Naive thymus-derived CD8-positive, alpha-beta T cell (primary cell): ENCODE measurements at regions not wholly inside any gene's neighbourhood (a gene's known extent, or its start where the extent isn't known, plus 50 kb on each side); places are given as distances from the start of the nearest gene placed in this dataset.
"Not testable (repeated sequence)": the region's sequence is repeated elsewhere in the genome, so short reads cannot be mapped to it uniquely, and the experiment has no call there.

ENCODE experiments used
- ATAC-seq, 2 donors: fragments of 150-1000 bp; cut with Tn5 transposase in 1 of 2; sonication (Bioruptor Pico), chemical (Tn5 transposase) in 1 of 2; 1 replicate in 1 of 2; 2 replicates in 1 of 2; pipeline ENCODE4 v1.10.0; 2021; ENCODE audit warnings: mild to moderate bottlenecking in 2 of 2, moderate library complexity in 2 of 2
- POLR2A ChIA-PET: fragments of 350-600 bp; sonication (Branson Sonifier 250); formaldehyde crosslinking; loops from one replicate; lab custom pipeline; 2021; ENCODE audit warnings: antibody characterized with exemption; lab: Charles Lee
- DNase-seq, 10 donors: peaks; one replicate each; pipeline versions ENCODE4 v3.0.0 to v3.0.0-alpha.2; 2020 to 2022
- H3K27ac Mint-ChIP-seq, 10 donors: one replicate each; pipeline ENCODE4 v1.8.0; 2020 to 2022; ENCODE audit warnings: mild to moderate bottlenecking in 10 of 10, mixed read lengths in 10 of 10, moderate library complexity in 4 of 10, inconsistent platforms in 1 of 10
- H3K27me3 Mint-ChIP-seq, 5 donors: one replicate each; pipeline ENCODE4 v1.8.0; 2021 to 2022; ENCODE audit warnings: mixed read lengths in 5 of 5
- H3K36me3 Mint-ChIP-seq, 3 donors: one replicate each; pipeline ENCODE4 v1.8.0; 2020 to 2022; ENCODE audit warnings: mixed read lengths in 3 of 3, mild to moderate bottlenecking in 2 of 3, inconsistent platforms in 1 of 3
- H3K4me1 Mint-ChIP-seq, 4 donors: one replicate each; pipeline ENCODE4 v1.8.0; 2021 to 2022; ENCODE audit warnings: mixed read lengths in 4 of 4
- H3K4me3 Mint-ChIP-seq, 10 donors: one replicate each; pipeline ENCODE4 v1.8.0; 2020 to 2022; ENCODE audit warnings: mild to moderate bottlenecking in 10 of 10, mixed read lengths in 10 of 10, moderate library complexity in 6 of 10, inconsistent platforms in 1 of 10
- H3K9me3 Mint-ChIP-seq, 9 donors: one replicate each; pipeline ENCODE4 v1.8.0; 2020 to 2022; ENCODE audit warnings: mixed read lengths in 9 of 9, mild to moderate bottlenecking in 3 of 9, inconsistent platforms in 1 of 9, moderate library complexity in 1 of 9

- peaks cover 0 to 11% (median 0%) of the 10 kb centered on the region in 9 donors for H3K9me3 Mint-ChIP-seq
- H3K4me3 Mint-ChIP-seq: no peak overlapping the region
- no peak overlapping the region for H3K27ac Mint-ChIP-seq
- H3K4me1 Mint-ChIP-seq: no peaks in the 10 kb centered on the region
- no peak for DNase-seq
- ATAC-seq: no peak
- POLR2A ChIA-PET: no interaction called here
- H3K27me3 Mint-ChIP-seq: peaks cover 0 to 54% (median 25%) of the 10 kb centered on the region in 5 donors
- peaks cover 0 to 5% (median 0%) of the 10 kb centered on the region in 3 donors for H3K36me3 Mint-ChIP-seq
These were observed 242.5 kb downstream of the RBM19 start for GRCh38 chr12:113723631-113724030.

- Mint-ChIP-seq H3K27me3 (peaks cover 2 to 49% (median 25%) of the 10 kb centered on the region in 5 donors), H3K27ac (no peak overlapping the region), H3K4me1 (no peaks in the 10 kb centered on the region), H3K36me3 (peaks cover 0 to 5% (median 0%) of the 10 kb centered on the region in 3 donors), H3K9me3 (peaks cover 0 to 11% (median 0%) of the 10 kb centered on the region in 9 donors), H3K4me3 (no peak overlapping the region)
- DNase-seq (no peak), ATAC-seq (no peak)
- POLR2A ChIA-PET: no interaction called here
These were observed 243.4 kb downstream of the RBM19 start for GRCh38 chr12:113722747-113723146.

GRCh38 chr12:113720629-113721028, 245.5 kb downstream of the RBM19 start:
- Mint-ChIP-seq H3K9me3 (peaks cover 0 to 4% (median 0%) of the 10 kb centered on the region in 9 donors), H3K36me3 (no peaks in the 10 kb centered on the region), H3K4me1 (no peaks in the 10 kb centered on the region), H3K27me3 (peaks cover 2 to 28% (median 21%) of the 10 kb centered on the region in 5 donors), H3K4me3 (no peak overlapping the region), H3K27ac (no peak overlapping the region)
- POLR2A ChIA-PET: no interaction called here
- no peak for ATAC-seq
- DNase-seq: no peak

GRCh38 chr12:113719911-113720591, 246.1 kb downstream of the RBM19 start:
- ATAC-seq (no peak), DNase-seq (no peak)
- Mint-ChIP-seq H3K9me3 (no peaks in the 10 kb centered on the region), H3K27ac (no peak overlapping the region), H3K36me3 (no peaks in the 10 kb centered on the region), H3K4me3 (no peak overlapping the region), H3K27me3 (peaks cover 2 to 27% (median 19%) of the 10 kb centered on the region in 5 donors), H3K4me1 (no peaks in the 10 kb centered on the region)
- POLR2A ChIA-PET: no interaction called here

DNA sequence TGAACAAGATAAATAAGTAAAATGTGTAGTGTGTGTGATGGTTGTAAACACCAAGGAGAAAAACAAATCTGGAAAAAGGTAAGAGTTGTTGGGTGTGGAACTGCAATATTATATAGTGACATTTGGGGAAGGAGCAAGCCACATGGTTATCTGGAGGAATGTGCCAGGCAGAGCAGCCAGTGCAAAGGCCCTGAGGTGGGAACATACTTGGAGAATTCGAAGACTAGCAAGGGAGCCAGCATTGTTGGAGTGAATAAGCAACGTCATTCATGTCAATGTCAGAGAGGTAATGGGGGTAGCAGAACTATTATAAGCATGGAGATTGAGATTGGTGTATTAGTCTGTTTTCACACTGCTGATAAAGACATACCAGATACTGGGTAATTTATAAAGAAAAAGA, 241.5 kb upstream of the LHX5 start:
- Mint-ChIP-seq H3K4me3 (no peak overlapping the region), H3K9me3 (peaks cover 0 to 30% (median 11%) of the 10 kb centered on the region in 9 donors), H3K4me1 (no peaks in the 10 kb centered on the region), H3K36me3 (peaks cover 0 to 5% (median 0%) of the 10 kb centered on the region in 3 donors), H3K27ac (no peak overlapping the region), H3K27me3 (peaks cover 10 to 34% (median 14%) of the 10 kb centered on the region in 5 donors)
- no peak for DNase-seq
- no peak for ATAC-seq
- POLR2A ChIA-PET: no interaction called here

DNA sequence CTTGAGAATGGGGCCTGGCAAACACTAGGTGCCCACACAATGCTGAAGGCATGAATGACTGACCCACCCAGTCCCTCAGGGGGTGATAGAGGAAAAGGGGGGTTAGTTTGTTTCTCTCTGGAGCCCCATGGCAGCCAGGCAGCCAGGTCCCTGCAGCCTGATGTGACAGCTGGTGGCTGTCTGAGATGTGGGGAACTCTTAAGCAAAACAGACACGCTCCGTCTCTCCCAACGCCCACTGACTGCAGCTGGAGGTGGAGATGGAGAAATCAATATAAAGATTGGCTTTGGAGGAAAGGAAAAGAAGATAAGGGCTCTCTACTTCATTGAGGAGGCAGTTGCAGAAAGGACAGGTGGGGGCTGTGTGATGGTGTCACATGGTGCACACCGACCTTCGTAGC, 240.8 kb upstream of the LHX5 start:
- Mint-ChIP-seq H3K4me3 (no peak overlapping the region), H3K27ac (no peak overlapping the region), H3K9me3 (peaks cover 0 to 31% (median 11%) of the 10 kb centered on the region in 9 donors), H3K27me3 (peaks cover 10 to 36% (median 16%) of the 10 kb centered on the region in 5 donors), H3K4me1 (no peaks in the 10 kb centered on the region), H3K36me3 (peaks cover 0 to 5% (median 0%) of the 10 kb centered on the region in 3 donors)
- no peak for DNase-seq
- POLR2A ChIA-PET: no interaction called here
- no peak for ATAC-seq

DNA sequence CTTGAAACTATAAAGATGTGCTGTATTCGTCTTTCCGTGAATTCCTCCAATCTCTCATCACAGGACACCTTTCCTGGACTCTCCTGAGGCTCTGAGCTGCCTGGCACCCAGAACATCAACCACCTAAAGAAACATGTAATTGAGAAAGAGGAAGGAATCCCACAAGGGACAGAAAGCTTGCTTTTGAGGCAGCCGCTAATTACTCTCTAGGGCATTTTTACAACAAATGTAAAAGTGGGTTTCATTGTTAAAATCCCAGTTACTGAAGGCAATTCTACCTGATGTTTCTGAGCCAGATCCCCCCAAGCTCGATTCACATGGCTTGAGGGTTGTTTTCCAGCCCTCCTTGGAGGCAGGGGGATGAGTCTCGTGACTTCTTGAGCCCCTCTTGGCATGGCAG, 238.5 kb upstream of the LHX5 start:
- no peak overlapping the region for H3K27ac Mint-ChIP-seq
- H3K36me3 Mint-ChIP-seq: peaks cover 0 to 5% (median 0%) of the 10 kb centered on the region in 3 donors
- POLR2A ChIA-PET: no interaction called here
- H3K27me3 Mint-ChIP-seq: peaks cover 10 to 53% (median 30%) of the 10 kb centered on the region in 5 donors
- H3K4me3 Mint-ChIP-seq: no peak overlapping the region
- no peak for ATAC-seq
- DNase-seq: no peak
- no peaks in the 10 kb centered on the region for H3K4me1 Mint-ChIP-seq
- H3K9me3 Mint-ChIP-seq: peaks cover 0 to 31% (median 11%) of the 10 kb centered on the region in 9 donors

- H3K4me3 Mint-ChIP-seq: no peak overlapping the region
- no peaks in the 10 kb centered on the region for H3K4me1 Mint-ChIP-seq
- peaks cover 10 to 56% (median 31%) of the 10 kb centered on the region in 5 donors for H3K27me3 Mint-ChIP-seq
- H3K9me3 Mint-ChIP-seq: peaks cover 0 to 31% (median 11%) of the 10 kb centered on the region in 9 donors
- POLR2A ChIA-PET: no interaction called here
- peaks cover 0 to 5% (median 0%) of the 10 kb centered on the region in 3 donors for H3K36me3 Mint-ChIP-seq
- DNase-seq (no peak), ATAC-seq (no peak)
- no peak overlapping the region for H3K27ac Mint-ChIP-seq
These were observed 237.8 kb upstream of the LHX5 start for GRCh38 chr12:113709456-113709855.

DNA sequence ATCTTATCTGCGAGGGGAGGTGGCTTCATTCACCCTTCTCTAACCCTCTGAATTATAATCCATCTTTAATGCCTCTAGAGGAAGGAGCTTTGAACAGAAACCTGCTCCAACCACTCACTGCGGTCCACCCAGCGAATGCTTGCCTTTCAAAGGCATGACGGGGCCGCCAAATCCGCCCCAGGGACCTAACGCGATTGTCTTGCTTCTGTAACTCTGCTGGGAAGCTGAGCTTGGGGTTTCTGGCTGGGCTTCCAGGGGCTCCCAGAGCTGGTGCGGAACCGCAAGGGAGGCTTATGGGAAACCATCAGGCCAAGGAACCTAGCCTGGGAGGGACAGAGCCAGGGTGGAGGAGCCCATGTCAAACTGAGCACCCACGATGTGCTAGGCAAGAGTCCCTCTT, 231.2 kb upstream of the LHX5 start:
- H3K4me1 Mint-ChIP-seq: peaks cover 0 to 5% (median 0%) of the 10 kb centered on the region in 4 donors
- no peaks in the 10 kb centered on the region for H3K36me3 Mint-ChIP-seq
- no peak for DNase-seq
- H3K4me3 Mint-ChIP-seq: no peak overlapping the region
- no peak for ATAC-seq
- H3K9me3 Mint-ChIP-seq: peaks cover 0 to 8% (median 0%) of the 10 kb centered on the region in 9 donors
- POLR2A ChIA-PET: no interaction called here
- peaks cover 9 to 54% (median 30%) of the 10 kb centered on the region in 5 donors for H3K27me3 Mint-ChIP-seq
- H3K27ac Mint-ChIP-seq: no peak overlapping the region

- POLR2A ChIA-PET: no interaction called here
These were observed 230.6 kb upstream of the LHX5 start for GRCh38 chr12:113702276-113702675.

GRCh38 chr12:113700943-113701342, 229.3 kb upstream of the LHX5 start:
- Mint-ChIP-seq H3K9me3 (peaks cover 0 to 8% (median 0%) of the 10 kb centered on the region in 9 donors), H3K4me3 (no peak overlapping the region), H3K4me1 (peaks cover 0 to 5% (median 0%) of the 10 kb centered on the region in 4 donors), H3K27ac (no peak overlapping the region), H3K27me3 (peaks cover 9 to 53% (median 37%) of the 10 kb centered on the region in 5 donors), H3K36me3 (no peaks in the 10 kb centered on the region)
- no peak for DNase-seq
- no peak for ATAC-seq
- POLR2A ChIA-PET: no interaction called here

More at GRCh38 chr12:113702276-113702675, 230.6 kb upstream of the LHX5 start:
- no peak overlapping the region for H3K4me3 Mint-ChIP-seq
- H3K27ac Mint-ChIP-seq: no peak overlapping the region
- H3K4me1 Mint-ChIP-seq: peaks cover 0 to 5% (median 0%) of the 10 kb centered on the region in 4 donors
- H3K9me3 Mint-ChIP-seq: peaks cover 0 to 8% (median 0%) of the 10 kb centered on the region in 9 donors
- DNase-seq: no peak
- no peak for ATAC-seq
- H3K36me3 Mint-ChIP-seq: no peaks in the 10 kb centered on the region
- peaks cover 9 to 55% (median 32%) of the 10 kb centered on the region in 5 donors for H3K27me3 Mint-ChIP-seq

DNA sequence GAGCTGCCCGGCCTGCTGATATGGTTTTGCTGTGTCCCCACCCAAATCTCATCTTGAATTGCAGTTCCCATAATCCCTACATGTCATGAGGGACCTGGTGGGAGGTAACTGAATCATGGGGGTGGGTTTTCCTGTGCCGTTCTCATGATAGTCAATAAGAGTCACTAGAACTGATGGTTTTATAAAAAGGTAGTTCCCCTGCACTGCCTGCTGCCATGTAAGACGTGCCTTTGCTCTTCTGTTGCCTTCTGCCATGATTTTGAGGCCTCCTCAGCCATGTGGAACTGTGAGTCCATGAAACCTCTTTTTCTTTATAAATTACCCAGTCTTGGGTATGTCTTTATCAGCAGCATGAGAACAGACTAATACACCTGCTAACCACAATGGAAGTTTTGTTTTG, 228.3 kb upstream of the LHX5 start:
- DNase-seq, H3K9me3 Mint-ChIP-seq, H3K4me1 Mint-ChIP-seq, ATAC-seq, POLR2A ChIA-PET, H3K4me3 Mint-ChIP-seq, H3K36me3 Mint-ChIP-seq: not testable (repeated sequence)
- peak overlapping the region in 1 of 10 donors; percentile 19 for H3K27ac Mint-ChIP-seq
- peaks cover 9 to 49% (median 42%) of the 10 kb centered on the region in 5 donors for H3K27me3 Mint-ChIP-seq

- no peak for ATAC-seq
- H3K9me3 Mint-ChIP-seq: peaks cover 0 to 8% (median 0%) of the 10 kb centered on the region in 9 donors
- H3K4me1 Mint-ChIP-seq: peaks cover 0 to 5% (median 0%) of the 10 kb centered on the region in 4 donors
These were observed 226.8 kb upstream of the LHX5 start for GRCh38 chr12:113698510-113698858.

More at GRCh38 chr12:113698510-113698858, 226.8 kb upstream of the LHX5 start:
- Mint-ChIP-seq H3K36me3 (no peaks in the 10 kb centered on the region), H3K27me3 (peaks cover 5 to 57% (median 43%) of the 10 kb centered on the region in 5 donors), H3K4me3 (no peak overlapping the region), H3K27ac (no peak overlapping the region)
- DNase-seq: no peak
- POLR2A ChIA-PET: no interaction called here
